GM23338 (cell line): ENCODE measurements at regions not wholly inside any gene's neighbourhood (a gene's known extent, or its start where the extent isn't known, plus 50 kb on each side); places are given as distances from the start of the nearest gene placed in this dataset.

Experiments
- ATAC-seq: fragments of 200-7000 bp; cut with Tn5 transposase; 3 replicates; pipeline ENCODE4 v1.9.1; 2020
- DNase-seq: peaks from one replicate; pipeline ENCODE4 v3.0.0-alpha.2; 2015; ENCODE audit warnings: low spot score
- H2AFZ ChIP-seq: fragments of 200-600 bp; sonication (generic); 2 replicates; pipeline ENCODE4 v1.8.0; 2016; ENCODE audit warnings: antibody characterized with exemption, mild to moderate bottlenecking, moderate library complexity
- H3F3A ChIP-seq: fragments of 200-600 bp; sonication (generic); replicated peaks from 2 replicates; pipeline ENCODE4 v1.8.0; 2017; ENCODE audit warnings: antibody characterized with exemption, mixed run types, low read depth
- H3K27ac ChIP-seq: fragments of 200-600 bp; sonication (generic); 2 replicates; pipeline ENCODE4 v1.6.1; 2016; ENCODE audit warnings: low read depth
- H3K27me3 ChIP-seq: fragments of 200-600 bp; sonication (generic); 2 replicates; pipeline ENCODE4 v1.8.0; 2016; ENCODE audit warnings: mild to moderate bottlenecking, mixed run types, moderate library complexity; ENCODE audit not compliant: insufficient read depth
- H3K36me3 ChIP-seq: fragments of 200-600 bp; sonication (generic); 2 replicates; pipeline ENCODE4 v1.8.0; 2016; ENCODE audit warnings: mild to moderate bottlenecking; ENCODE audit not compliant: insufficient read depth
- H3K4me1 ChIP-seq: fragments of 200-600 bp; sonication (generic); 2 replicates; pipeline ENCODE4 v1.8.0; 2016; ENCODE audit warnings: mild to moderate bottlenecking, moderate library complexity; ENCODE audit not compliant: insufficient read depth
- H3K4me2 ChIP-seq: fragments of 200-600 bp; sonication (generic); 2 replicates; pipeline ENCODE4 v1.7.1; 2017; ENCODE audit warnings: mixed run types
- H3K4me3 ChIP-seq: fragments of 200-600 bp; sonication (generic); 2 replicates; pipeline ENCODE4 v1.6.1; 2016; ENCODE audit warnings: mixed run types
- H3K79me2 ChIP-seq: fragments of 200-600 bp; sonication (generic); replicated peaks from 2 replicates; pipeline ENCODE4 v1.8.0; 2017; ENCODE audit warnings: mild to moderate bottlenecking; ENCODE audit not compliant: insufficient read depth
- H3K9me2 ChIP-seq: fragments of 200-600 bp; sonication (generic); 2 replicates; pipeline ENCODE4 v1.8.0; 2017; ENCODE audit not compliant: insufficient read depth
- H4K20me1 ChIP-seq: fragments of 200-600 bp; sonication (generic); replicated peaks from 2 replicates; pipeline ENCODE4 v1.8.0; 2017; ENCODE audit warnings: mild to moderate bottlenecking; ENCODE audit not compliant: insufficient read depth
- H3K27ac Mint-ChIP-seq: 2 replicates; pipeline ENCODE4 v1.8.0; 2020; ENCODE audit warnings: inconsistent platforms, mild to moderate bottlenecking, moderate library complexity, mixed read lengths
- H3K27me3 Mint-ChIP-seq: 3 replicates; pipeline ENCODE4 v1.8.0; 2022; ENCODE audit warnings: low read depth, mild to moderate bottlenecking, moderate library complexity, mixed read lengths, inconsistent platforms; ENCODE audit not compliant: insufficient read depth, poor library complexity
- H3K36me3 Mint-ChIP-seq: 3 replicates; pipeline ENCODE4 v1.8.0; 2021; ENCODE audit warnings: low read depth, mild to moderate bottlenecking, inconsistent platforms, moderate library complexity, mixed read lengths
- H3K4me1 Mint-ChIP-seq: 3 replicates; pipeline ENCODE4 v1.8.0; 2020; ENCODE audit warnings: mild to moderate bottlenecking, inconsistent platforms, mixed read lengths
- H3K4me3 Mint-ChIP-seq: 3 replicates; pipeline ENCODE4 v1.8.0; 2021; ENCODE audit warnings: moderate library complexity, mild to moderate bottlenecking, inconsistent platforms, mixed read lengths
- H3K9me3 Mint-ChIP-seq: 3 replicates; pipeline ENCODE4 v1.8.0; 2020; ENCODE audit warnings: moderate library complexity, mild to moderate bottlenecking, inconsistent platforms, mixed read lengths
- CREB1 ChIP-seq: fragments of 250-450 bp; sonication (Bioruptor Pico); IDR thresholded peaks from 2 replicates; pipeline ENCODE4 v1.5.0; 2020; ENCODE audit warnings: low read depth, mild to moderate bottlenecking, moderate library complexity
- EZH2 ChIP-seq: fragments of 200-600 bp; sonication (generic); IDR thresholded peaks from one replicate; pipeline ENCODE4 v1.8.0; 2017; ENCODE audit warnings: antibody characterized with exemption, mild to moderate bottlenecking, low read depth; ENCODE audit not compliant: unreplicated experiment
- EZH2phosphoT487 ChIP-seq: fragments of 200-600 bp; sonication (generic); IDR thresholded peaks from one replicate; pipeline ENCODE4 v1.8.1; 2018; ENCODE audit warnings: antibody characterized with exemption; ENCODE audit not compliant: unreplicated experiment
- JUNB ChIP-seq: IDR thresholded peaks from one replicate; pipeline ENCODE4 v1.6.1; 2016; ENCODE audit warnings: antibody characterized with exemption; ENCODE audit not compliant: unreplicated experiment
- NANOG ChIP-seq: IDR thresholded peaks from 2 replicates; pipeline ENCODE4 v1.6.1; 2016; ENCODE audit warnings: antibody characterized with exemption, borderline replicate concordance
- POLR2AphosphoS5 ChIP-seq: IDR thresholded peaks from 2 replicates; pipeline ENCODE4 v1.6.1; 2016; ENCODE audit warnings: antibody characterized with exemption, low read depth
- STAT1 ChIP-seq: IDR thresholded peaks from one replicate; pipeline ENCODE4 v1.6.1; 2016; ENCODE audit warnings: antibody characterized with exemption; ENCODE audit not compliant: unreplicated experiment
- ZNF114 ChIP-seq: fragments of 250-450 bp; sonication (Bioruptor Pico); IDR thresholded peaks from 2 replicates; pipeline ENCODE4 v1.5.0; 2020; ENCODE audit warnings: mild to moderate bottlenecking, moderate library complexity
- ZNF331 ChIP-seq: fragments of 250-450 bp; sonication (Bioruptor Pico); IDR thresholded peaks from 2 replicates; pipeline ENCODE4 v1.5.0; 2020; ENCODE audit warnings: low read depth, mild to moderate bottlenecking, moderate library complexity
- TF ChIP-seq, protein P1 (sequence below): IDR thresholded peaks from 2 replicates; pipeline ENCODE4 v1.6.1; 2016; ENCODE audit warnings: antibody characterized with exemption
- TF ChIP-seq, protein P2 (sequence below): fragments of 250-450 bp; sonication (Bioruptor Pico); IDR thresholded peaks from 2 replicates; pipeline ENCODE4 v1.5.0; 2020; ENCODE audit warnings: mild to moderate bottlenecking, moderate library complexity

GRCh38 chr4:177012918-177013545 is 220.3 kb upstream of the VEGFC start:
- Histone ChIP-seq H3F3A (no peaks in the 10 kb centered on the region), H3K36me3 (no peaks in the 10 kb centered on the region), H3K9me2 (peaks cover 7% of the 10 kb centered on the region; the same call in 1 of the 2 replicates), H3K4me2 (no peak overlapping the region), H4K20me1 (no peaks in the 10 kb centered on the region), H3K27me3 (no peaks in the 10 kb centered on the region), H3K4me3 (no peak overlapping the region), H3K4me1 (no peaks in the 10 kb centered on the region), H3K27ac (no peak overlapping the region), H2AFZ (no peak overlapping the region), H3K79me2 (no peaks in the 10 kb centered on the region)
- Mint-ChIP-seq H3K36me3 (no peaks in the 10 kb centered on the region), H3K4me3 (no peak overlapping the region), H3K27ac (no peak overlapping the region), H3K27me3 (no peaks in the 10 kb centered on the region), H3K4me1 (no peaks in the 10 kb centered on the region), H3K9me3 (no peaks in the 10 kb centered on the region; the same call in 2 of the 3 replicates)
- DNase-seq (no peak), ATAC-seq (no peak)
- TF ChIP-seq NANOG (no peak), EZH2phosphoT487 (no peak), CREB1 (CRISPR knock-in tag) (no peak), EZH2 (no peak)

GRCh38 chr4:177016541-177017141 is 223.9 kb upstream of the VEGFC start:
- no peak for ATAC-seq
- Histone ChIP-seq H4K20me1 (no peaks in the 10 kb centered on the region), H3K27me3 (no peaks in the 10 kb centered on the region), H3K4me2 (no peak overlapping the region), H3K9me2 (peaks cover 7% of the 10 kb centered on the region; the same call in 1 of the 2 replicates), H3K4me1 (no peaks in the 10 kb centered on the region), H3K4me3 (no peak overlapping the region), H3K79me2 (no peaks in the 10 kb centered on the region), H2AFZ (peak overlapping the region; percentile 56; the same call in 1 of the 2 replicates), H3K36me3 (no peaks in the 10 kb centered on the region; the same call in 1 of the 2 replicates), H3K27ac (no peak overlapping the region), H3F3A (no peaks in the 10 kb centered on the region)
- no peaks in the 10 kb centered on the region for H3K4me1 Mint-ChIP-seq
- H3K27me3 Mint-ChIP-seq, result no peaks in the 10 kb centered on the region
- H3K36me3 Mint-ChIP-seq, result no peaks in the 10 kb centered on the region; the same call in 2 of the 3 replicates
- no peak overlapping the region for H3K4me3 Mint-ChIP-seq
- H3K9me3 Mint-ChIP-seq, result peaks cover 5% of the 10 kb centered on the region; the same call in 1 of the 3 replicates
- DNase-seq, result no peak
- no peak overlapping the region for H3K27ac Mint-ChIP-seq
- TF ChIP-seq NANOG (no peak), EZH2 (no peak), ZNF331 (CRISPR knock-in tag) (no peak), STAT1 (no peak), JUNB (no peak), POLR2AphosphoS5 (no peak), CREB1 (CRISPR knock-in tag) (no peak), ZNF114 (CRISPR knock-in tag) (no peak), EZH2phosphoT487 (no peak)
- TF ChIP-seq, protein P1, sequence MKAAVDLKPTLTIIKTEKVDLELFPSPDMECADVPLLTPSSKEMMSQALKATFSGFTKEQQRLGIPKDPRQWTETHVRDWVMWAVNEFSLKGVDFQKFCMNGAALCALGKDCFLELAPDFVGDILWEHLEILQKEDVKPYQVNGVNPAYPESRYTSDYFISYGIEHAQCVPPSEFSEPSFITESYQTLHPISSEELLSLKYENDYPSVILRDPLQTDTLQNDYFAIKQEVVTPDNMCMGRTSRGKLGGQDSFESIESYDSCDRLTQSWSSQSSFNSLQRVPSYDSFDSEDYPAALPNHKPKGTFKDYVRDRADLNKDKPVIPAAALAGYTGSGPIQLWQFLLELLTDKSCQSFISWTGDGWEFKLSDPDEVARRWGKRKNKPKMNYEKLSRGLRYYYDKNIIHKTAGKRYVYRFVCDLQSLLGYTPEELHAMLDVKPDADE, result no peak
- TF ChIP-seq, protein P2, sequence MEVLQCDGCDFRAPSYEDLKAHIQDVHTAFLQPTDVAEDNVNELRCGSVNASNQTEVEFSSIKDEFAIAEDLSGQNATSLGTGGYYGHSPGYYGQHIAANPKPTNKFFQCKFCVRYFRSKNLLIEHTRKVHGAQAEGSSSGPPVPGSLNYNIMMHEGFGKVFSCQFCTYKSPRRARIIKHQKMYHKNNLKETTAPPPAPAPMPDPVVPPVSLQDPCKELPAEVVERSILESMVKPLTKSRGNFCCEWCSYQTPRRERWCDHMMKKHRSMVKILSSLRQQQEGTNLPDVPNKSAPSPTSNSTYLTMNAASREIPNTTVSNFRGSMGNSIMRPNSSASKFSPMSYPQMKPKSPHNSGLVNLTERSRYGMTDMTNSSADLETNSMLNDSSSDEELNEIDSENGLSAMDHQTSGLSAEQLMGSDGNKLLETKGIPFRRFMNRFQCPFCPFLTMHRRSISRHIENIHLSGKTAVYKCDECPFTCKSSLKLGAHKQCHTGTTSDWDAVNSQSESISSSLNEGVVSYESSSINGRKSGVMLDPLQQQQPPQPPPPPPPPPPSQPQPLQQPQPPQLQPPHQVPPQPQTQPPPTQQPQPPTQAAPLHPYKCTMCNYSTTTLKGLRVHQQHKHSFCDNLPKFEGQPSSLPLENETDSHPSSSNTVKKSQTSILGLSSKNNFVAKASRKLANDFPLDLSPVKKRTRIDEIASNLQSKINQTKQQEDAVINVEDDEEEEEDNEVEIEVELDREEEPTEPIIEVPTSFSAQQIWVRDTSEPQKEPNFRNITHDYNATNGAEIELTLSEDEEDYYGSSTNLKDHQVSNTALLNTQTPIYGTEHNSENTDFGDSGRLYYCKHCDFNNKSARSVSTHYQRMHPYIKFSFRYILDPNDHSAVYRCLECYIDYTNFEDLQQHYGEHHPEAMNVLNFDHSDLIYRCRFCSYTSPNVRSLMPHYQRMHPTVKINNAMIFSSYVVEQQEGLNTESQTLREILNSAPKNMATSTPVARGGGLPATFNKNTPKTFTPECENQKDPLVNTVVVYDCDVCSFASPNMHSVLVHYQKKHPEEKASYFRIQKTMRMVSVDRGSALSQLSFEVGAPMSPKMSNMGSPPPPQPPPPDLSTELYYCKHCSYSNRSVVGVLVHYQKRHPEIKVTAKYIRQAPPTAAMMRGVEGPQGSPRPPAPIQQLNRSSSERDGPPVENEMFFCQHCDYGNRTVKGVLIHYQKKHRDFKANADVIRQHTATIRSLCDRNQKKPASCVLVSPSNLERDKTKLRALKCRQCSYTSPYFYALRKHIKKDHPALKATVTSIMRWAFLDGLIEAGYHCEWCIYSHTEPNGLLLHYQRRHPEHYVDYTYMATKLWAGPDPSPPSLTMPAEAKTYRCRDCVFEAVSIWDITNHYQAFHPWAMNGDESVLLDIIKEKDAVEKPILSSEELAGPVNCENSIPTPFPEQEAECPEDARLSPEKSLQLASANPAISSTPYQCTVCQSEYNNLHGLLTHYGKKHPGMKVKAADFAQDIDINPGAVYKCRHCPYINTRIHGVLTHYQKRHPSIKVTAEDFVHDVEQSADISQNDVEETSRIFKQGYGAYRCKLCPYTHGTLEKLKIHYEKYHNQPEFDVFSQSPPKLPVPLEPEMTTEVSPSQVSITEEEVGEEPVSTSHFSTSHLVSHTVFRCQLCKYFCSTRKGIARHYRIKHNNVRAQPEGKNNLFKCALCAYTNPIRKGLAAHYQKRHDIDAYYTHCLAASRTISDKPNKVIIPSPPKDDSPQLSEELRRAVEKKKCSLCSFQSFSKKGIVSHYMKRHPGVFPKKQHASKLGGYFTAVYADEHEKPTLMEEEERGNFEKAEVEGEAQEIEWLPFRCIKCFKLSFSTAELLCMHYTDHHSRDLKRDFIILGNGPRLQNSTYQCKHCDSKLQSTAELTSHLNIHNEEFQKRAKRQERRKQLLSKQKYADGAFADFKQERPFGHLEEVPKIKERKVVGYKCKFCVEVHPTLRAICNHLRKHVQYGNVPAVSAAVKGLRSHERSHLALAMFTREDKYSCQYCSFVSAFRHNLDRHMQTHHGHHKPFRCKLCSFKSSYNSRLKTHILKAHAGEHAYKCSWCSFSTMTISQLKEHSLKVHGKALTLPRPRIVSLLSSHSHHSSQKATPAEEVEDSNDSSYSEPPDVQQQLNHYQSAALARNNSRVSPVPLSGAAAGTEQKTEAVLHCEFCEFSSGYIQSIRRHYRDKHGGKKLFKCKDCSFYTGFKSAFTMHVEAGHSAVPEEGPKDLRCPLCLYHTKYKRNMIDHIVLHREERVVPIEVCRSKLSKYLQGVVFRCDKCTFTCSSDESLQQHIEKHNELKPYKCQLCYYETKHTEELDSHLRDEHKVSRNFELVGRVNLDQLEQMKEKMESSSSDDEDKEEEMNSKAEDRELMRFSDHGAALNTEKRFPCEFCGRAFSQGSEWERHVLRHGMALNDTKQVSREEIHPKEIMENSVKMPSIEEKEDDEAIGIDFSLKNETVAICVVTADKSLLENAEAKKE (CRISPR knock-in tag), result no peak
